GM19035 (cell line): ENCODE measurements at regions not wholly inside any gene's neighbourhood (a gene's known extent, or its start where the extent isn't known, plus 50 kb on each side); places are given as distances from the start of the nearest gene placed in this dataset.

Experiments
- ATAC-seq: cut with Tn5 transposase; IDR thresholded peaks from one replicate; pipeline ENCODE4 v1.9.1; 2021; ENCODE audit not compliant: unreplicated experiment

DNA sequence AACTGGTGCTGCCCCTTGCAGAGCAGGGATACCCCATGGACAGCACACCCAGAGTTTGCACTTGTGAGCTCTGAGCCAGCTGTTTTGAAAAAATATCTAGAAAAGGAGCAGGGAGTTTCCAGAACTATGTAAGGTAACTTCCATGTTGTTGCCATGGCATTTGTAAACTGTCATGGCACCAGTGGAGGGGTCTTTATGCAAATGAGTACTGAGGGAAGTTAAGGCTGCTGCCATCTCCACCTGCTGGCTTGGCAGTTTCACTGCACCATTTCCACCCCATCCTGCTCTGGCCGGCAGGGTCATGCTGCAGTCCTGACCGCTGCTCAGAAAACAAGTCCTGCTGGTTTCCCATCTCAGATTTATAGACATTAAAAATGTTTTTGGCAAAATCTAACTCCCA, 52.3 kb upstream of the SNTG2 start:
- ATAC-seq: no peak

DNA sequence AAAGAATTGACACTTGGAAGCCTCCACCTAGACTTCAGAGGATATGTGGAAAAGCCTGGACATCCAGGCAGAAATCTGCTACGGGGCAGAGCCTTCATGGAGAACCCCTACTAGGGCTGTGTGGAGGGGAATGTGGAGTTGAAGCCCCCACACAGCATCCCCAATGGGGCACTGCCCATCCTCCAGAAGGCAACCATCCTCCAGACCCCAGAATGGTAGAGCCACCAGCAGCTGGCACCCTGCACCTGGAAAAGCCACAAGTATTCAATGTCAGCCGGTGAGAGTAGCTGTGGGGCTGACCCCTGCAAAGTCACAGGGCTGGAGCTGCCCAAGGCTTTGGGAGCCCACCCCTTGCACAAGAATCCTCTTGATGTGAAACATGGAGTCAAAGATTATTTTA, 53.6 kb upstream of the SNTG2 start:
- no peak for ATAC-seq

DNA sequence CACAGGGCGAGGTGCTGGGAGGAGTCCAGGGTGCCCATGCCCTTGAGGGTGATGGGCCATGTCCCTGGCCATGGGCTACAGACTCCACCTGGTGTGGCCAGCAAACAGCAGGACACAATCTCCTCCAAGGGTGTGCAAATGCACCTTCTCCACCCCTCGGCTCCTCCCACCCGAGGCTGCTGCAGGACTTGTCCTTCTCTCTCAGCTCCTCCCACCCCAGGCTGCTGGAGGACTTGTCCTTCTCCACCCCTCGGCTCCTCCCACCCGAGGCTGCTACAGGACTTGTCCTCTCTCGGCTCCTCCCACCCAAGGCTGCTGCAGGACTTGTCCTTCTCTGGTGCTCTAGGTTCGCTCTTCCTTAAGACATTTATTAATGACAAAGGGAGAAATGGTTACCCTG, 57.3 kb upstream of the SNTG2 start:
- ATAC-seq: no peak

DNA sequence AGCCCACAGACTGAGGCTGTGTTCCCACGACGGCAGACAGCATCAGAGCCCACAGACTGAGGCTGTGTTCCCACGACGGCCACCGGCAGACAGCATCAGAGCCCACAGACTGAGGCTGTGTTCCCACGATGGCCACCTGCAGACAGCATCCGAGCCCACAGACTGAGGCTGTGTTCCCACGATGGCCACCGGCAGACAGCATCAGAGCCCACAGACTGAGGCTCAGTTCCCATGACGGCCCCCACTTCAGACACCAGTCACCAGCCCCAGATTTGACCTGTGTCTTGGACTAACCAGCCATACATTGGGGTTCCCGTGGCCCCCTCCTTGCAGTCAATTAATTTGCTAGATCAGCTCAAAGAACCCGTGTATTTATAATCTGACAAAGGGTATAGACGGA, 57.8 kb upstream of the SNTG2 start:
- no peak for ATAC-seq

DNA sequence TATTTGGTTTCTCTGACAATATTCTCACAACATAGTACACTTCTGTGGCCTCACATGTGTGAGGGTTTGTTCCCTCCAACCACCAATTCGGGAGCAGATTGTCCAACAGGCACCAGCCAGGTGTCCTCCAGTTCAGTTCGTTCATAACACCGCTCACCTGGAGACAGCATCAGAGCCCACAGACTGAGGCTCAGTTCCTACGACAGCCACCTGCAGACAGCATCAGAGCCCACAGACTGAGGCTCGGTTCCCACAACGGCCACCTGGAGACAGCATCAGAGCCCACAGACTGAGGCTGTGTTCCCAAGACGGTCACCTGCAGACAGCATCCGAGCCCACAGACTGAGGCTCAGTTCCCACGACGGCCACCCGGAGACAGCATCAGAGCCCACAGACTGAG, 58.2 kb upstream of the SNTG2 start:
- ATAC-seq: no peak

DNA sequence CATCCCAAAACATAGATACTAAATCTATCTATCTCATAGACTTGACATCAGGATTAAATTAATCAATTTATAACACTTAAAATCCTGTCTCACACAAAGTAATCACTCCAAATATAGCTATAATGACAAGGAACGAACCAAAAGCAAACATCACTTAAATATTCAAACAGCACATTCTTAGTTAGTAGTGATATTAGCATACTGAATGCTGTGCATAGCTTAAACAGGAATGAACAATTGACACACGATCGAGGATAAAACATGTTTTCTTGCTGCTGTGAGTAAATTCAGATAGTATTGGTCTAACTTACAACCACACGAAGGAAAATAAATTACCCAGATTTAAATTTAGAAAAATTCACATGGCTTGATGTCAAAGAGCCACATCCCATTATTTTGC, 58.9 kb upstream of the SNTG2 start:
- ATAC-seq: no peak

DNA sequence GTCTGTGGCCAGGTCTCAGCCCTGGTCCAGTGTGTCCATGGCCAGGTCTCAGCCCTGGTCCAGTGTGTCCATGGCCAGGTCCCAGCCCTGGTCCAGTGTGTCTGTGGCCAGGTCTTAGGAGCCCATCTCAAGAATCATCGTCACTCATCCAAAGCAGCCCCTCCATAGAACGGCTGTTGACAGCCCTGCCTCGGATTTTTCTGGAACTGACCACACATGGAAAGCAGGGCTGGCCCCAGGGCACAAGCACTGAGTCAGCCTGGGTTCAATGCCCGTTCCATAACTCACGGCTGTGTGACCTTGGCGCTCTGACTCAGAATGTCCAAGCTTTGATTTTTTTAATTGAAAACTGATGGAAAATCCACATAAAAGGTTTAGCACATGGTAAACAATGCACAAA, 59.9 kb upstream of the SNTG2 start:
- no peak for ATAC-seq

DNA sequence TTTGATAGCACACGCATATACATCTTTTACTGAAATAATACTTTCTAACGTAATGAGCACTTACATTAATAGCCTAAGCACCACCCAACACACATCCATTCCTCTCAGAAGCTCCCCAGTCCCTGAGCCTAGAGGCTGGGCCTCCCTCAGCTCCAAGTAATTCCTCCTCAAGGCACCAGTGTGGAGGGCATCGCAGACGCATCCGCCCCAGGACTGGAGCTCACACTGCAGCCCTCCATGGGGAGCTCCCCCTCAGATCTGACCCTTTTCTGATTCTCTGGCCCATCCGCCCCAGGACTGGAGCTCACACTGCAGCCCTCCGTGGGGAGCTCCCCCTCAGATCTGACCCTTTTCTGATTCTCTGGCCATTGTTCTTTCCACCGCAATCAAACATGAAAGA, 60.4 kb upstream of the SNTG2 start:
- ATAC-seq: no peak

DNA sequence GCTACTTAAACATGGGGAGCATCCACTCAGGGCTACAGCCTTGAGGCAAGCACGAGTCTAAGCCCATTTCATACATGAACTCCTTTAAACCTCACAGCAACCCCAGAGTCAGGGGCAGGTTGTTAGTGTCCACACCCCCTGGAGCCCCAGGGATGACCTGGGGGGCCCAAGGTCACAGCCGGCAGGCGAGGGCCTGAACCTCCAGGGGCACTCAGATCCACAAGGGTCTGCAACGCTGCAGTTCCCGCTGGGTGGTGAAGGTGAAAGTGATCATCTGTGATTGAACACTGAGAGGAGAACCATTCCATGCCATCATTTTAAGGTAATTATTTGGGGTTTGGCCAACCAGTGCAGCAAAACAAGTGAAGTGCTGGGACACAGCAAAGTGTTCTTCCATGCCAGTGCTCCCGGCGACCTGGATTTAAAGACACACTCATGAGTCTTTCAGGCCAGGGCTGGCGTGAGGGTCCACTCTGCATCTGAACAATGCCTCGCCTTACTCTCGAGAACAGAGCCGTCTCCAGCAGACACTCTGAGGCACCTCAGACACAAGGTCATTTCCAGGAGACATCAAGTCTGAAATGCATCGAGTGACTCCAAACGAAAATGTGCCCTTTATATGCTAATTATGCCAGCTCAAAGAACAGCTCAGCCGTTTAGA, 61.6 kb upstream of the SNTG2 start:
- ATAC-seq: no peak

DNA sequence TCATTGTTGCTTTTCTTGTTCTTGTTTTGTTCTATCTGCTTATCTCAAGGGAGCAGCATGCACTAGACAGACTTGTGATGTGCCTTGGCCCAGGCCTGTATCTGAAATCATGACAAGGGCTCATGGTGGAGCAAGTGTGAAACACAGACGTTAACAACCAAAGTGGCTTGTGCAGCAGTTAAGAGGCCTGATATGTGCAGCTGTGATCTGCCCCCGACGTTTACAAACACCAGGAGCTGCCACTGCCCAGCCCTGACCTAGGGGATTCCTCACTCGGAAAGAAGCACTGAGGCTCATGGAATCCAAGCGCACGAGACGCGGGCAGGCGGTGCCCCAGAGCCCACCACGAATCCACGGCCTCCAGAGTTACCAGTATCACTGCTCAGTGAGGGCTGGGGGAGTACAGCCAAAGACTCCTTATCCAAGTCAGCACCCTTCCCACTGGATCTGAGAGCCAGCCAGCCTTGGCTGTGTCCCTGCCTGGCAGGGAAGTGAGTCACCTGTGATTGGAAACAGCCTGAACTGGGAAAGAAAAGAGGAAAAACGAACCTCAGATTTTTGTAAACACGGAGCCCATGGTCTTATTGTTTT, 62.3 kb upstream of the SNTG2 start:
- ATAC-seq: no peak

DNA sequence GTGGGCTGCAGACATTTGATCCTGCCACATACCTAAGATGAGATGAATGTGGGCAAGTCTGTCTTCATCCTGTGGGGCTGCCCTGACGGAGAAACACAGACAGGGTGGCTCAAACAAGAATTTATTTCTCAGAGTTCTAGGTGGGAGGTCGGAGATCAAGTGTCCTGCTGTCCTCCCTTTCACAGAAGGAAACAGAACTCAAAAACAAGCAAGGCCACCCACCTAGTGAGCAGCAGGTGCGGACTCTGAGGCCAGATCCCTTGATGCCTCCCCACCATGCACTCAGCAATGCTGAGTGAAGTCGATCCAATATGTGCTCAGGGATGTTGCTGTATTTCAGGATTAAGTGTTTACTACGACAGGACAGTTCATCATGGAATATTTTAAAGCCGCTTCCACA, 63.0 kb upstream of the SNTG2 start:
- no peak for ATAC-seq

DNA sequence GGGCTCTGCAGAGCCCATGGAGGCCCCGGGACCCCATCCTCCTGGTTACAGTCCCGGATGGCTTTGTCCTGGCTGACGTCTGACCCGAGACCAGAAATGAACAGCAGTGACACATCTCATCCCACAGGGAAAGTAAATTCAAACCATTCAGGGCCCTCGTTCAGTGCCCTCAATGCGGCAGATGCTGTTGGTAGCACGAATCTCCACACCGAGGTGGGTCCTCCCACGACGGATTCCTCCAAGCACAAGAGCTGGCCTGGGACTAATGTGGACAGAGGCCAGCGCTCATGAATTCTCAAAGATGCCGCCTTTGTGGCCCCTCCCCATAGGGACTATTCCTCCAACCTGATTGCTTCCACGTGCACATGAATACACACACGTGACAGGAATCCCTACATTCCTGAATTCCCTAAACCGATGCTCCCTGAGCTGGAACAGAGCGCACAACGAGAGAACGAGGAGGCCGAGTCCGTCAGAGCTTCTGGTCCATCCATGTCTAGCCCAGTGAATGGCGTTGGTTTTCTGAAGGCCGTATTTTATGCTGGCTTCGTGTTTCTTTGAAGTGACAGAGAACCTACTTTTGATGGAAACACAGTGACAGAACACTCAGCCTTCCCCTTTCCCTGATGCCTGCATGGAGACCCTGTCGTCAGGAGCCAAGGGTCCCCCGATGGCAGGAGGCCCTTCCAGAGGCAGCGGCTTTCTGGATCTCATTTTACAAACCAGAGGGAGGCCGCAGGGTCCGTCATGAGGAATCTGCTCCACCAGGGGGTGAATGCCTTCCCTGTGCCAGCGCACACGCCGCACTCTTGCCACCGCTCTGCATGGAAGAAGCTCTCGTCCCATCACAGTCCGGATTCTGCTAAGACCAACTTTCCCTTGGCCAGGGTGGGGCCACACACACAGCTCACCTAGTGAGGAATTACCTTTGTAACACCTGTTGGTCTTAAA, 64.3 kb upstream of the SNTG2 start:
- no peak for ATAC-seq

DNA sequence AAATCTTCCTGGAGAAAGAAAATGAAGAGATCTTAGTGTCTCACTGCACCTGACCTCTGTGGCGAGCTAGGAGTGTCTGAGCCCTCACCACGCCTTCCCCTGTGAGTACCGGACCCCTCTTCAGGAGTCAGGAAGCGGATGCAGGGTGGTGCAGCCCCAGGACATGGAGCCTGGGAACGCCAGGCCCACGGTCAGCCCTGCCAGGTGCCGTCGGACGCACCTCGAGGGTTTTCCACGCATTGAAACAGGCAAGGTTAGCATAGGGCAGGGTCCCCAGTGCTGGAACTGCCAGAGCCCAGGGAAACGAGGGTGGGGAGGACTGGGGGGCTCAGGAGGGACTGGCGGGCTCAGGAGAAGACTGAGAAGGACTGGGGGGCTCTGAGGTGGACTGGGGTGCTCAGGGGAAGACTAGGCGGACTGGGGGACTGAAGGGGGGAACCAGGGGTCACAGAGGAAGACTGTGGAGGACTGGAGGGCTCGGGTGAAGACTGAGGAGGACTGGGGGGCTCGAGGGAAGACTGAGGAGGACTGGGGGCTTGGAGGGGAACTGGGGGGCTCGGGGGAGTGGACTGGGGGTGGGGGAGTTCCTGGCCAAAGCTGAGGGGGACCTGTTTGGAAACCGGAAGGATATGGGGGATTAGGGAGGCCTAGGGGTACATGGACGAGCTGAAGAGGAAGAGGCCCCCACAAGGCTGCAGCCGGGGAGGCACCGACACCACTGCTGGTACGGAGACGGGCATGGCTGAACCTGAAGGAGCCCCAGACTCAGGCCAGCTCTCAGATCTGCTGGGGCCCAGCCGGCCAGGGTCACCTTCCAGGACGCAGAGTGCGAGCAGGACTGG, 65.2 kb upstream of the SNTG2 start:
- ATAC-seq: no peak

DNA sequence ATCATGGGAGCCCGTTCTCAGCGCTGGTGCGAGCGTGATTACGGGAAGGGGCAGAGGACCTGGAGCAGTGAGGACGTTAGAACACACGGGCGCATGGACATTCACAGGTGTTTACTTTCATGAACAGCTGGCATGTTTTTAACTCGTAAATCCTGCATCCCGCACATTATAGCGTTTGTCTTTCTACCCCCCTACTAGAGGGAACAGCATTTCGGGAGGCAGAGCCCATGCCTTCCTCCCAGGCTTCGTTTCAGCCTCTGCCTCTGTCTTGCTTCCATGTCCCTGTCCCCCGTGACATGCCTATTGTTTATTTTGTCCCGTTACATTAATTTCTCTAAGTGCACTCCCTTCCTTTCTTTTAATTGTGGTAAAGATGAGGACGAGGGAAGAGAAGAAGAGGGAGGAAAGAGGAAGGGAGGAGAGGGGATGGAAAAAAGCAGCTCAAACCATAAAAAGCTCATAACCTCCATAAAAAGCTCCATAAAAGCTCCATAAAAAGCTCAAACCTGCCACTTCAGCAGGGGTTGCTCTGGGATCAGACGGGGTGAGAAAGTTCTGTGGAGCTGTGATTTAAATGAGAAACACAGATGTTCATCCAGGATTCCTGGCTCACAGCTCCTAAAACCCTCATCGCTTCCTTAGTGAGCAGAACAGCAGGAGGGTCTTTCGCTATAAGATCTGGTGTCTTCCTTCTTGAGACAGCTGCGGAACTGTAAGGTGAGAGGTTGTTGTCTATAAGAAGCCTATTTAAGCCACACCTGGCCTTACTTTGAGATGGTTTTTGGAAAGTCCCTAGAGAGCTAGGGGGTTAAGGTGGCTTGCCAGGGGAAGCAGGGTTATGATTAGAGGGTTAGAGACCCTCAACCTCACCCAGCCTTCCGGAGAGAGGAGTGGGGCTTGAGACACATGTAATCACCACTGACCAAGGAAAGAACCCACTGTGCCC, 66.6 kb upstream of the SNTG2 start:
- no peak for ATAC-seq

DNA sequence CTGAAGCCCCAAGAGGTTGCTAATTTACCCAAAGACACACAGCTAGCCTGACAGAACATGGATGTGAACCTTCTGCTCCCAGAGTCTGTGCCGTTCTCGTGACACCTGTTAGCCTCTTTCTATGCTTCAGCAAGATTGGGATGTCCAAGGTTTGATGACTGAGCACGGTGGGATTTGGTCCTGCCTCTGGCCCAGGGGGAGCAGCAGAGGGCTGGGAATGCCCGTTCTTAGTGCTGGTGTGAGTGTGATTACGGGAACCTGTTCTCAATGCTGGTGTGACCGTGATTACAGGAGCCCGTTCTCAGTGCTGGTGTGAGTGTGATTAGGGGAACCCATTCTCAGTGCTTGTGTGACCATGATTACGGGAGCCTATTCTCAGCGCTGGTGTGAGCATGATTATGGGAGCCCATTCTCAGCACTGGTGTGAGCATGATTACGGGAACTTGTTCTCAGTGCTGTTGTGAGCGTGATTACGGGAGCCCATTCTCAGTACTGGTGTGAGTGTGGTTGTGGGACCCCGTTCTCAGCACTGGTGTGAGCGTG, 67.3 kb upstream of the SNTG2 start:
- ATAC-seq: no peak

DNA sequence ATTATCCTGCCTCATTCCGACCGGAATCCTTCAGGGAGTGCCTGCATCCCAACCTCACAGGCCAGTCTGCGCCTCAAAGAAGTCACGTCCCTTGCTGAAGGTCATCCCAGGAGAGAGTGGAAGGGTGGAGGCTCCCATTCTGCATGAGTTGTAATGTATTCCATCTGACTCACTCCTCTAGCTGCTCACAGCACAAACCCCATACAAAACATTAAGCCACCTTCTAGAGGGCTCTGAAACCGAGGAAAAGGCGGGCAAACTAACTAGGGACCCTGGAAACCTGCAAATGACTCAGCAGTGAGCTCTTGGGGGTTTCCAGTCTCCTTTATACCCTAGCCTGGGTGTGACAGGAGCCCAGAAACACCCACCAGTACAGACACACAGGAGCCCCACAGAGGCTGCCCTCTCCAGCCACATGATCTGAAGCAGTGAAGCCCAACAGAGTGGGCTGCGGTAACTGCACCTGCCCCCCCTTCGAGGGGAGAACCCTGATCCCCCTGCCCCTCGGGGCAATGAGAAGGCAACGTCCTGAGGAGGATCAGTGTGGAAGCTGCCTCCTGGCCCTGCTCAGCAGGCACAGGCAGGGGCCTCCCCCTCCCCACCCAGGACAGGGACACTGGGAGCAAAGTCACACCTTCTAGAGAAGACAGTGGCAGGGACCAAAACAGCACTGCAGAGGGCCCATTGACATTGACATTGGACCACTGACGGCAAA, 69.3 kb upstream of the SNTG2 start:
- ATAC-seq: no peak

DNA sequence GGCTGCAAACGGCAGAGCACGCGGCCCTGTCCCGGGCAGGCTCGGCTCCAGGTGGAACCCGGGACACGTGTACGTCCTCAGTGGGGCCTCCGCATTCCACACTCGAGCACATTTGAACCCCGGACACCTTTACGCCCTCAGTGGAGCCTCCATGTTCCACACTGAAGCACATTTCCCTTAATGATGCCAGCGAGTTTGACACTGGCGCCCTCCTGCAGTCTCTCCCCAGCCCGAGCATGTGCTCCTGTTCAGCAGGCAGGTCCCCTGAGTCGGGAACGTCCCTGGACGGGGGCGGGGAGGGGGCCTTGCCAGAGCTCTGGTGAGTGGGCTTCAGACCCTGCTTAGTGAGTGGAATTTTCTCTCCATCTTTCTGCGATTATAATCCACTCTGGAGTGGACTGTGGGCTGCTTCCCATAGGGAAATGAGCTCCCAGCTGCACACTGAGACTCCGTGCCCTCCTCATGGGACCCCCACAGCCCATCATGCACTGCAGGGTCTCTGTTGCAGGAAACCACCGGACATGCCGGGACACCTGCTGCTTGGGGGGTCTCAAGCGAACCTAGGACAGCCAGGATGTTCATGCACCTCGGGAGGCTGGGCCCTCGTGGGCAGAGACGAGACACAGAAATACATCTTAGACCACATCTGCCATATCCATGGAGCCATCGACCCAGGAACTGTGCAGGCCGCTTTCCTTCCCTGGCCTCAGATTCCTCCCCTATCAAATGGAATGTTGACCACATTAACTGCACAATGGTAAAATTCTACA, 70.3 kb upstream of the SNTG2 start:
- ATAC-seq: no peak

DNA sequence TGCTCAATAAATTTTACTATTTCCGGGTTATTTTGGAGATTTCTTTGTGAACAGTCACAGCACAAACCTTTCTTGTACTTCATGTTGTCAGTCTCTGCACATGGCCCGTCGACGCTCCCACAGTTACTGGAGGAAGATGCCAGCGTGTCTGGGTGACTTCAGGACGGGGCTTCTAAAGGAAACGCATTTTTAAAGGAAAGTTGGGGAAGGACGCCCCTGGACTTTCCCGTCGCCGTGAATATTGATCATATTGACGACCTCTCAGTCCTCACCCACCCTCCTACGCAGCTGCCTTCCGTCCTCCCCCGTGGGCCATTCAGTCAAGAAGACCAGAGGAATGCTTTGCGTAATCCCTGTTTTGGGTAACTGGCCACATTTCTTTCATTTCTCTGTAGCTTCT, 71.1 kb upstream of the SNTG2 start:
- no peak for ATAC-seq
